GM23248 (cell line): ENCODE measurements at regions not wholly inside any gene's neighbourhood (a gene's known extent, or its start where the extent isn't known, plus 50 kb on each side); places are given as distances from the start of the nearest gene placed in this dataset.

Experiments used
- DNase-seq: peaks from one replicate; pipeline ENCODE4 v3.0.0-alpha.2; 2015
- H2AFZ ChIP-seq: fragments of 200-600 bp; sonication (generic); 2 replicates; pipeline ENCODE4 v1.6.1; 2016; ENCODE audit warnings: antibody characterized with exemption
- H3F3A ChIP-seq: fragments of 200-600 bp; sonication (generic); 2 replicates; pipeline ENCODE4 v1.6.1; 2016; ENCODE audit warnings: mild to moderate bottlenecking, antibody characterized with exemption, mixed run types; ENCODE audit not compliant: insufficient read depth
- H3K27ac ChIP-seq: fragments of 200-600 bp; sonication (generic); 2 replicates; pipeline ENCODE4 v1.5.1; 2016; ENCODE audit warnings: mild to moderate bottlenecking
- H3K27me3 ChIP-seq: fragments of 200-600 bp; sonication (generic); replicated peaks from 2 replicates; pipeline ENCODE4 v1.6.1; 2016; ENCODE audit warnings: mild to moderate bottlenecking; ENCODE audit not compliant: insufficient read depth
- H3K36me3 ChIP-seq: fragments of 200-600 bp; sonication (generic); 2 replicates; pipeline ENCODE4 v1.6.1; 2016; ENCODE audit warnings: low read depth, mild to moderate bottlenecking
- H3K4me1 ChIP-seq: fragments of 200-600 bp; sonication (generic); 2 replicates; pipeline ENCODE4 v1.6.1; 2016; ENCODE audit warnings: mild to moderate bottlenecking; ENCODE audit not compliant: insufficient read depth
- H3K4me2 ChIP-seq: fragments of 200-600 bp; sonication (generic); one replicate; pipeline ENCODE4 v1.6.1; 2016; ENCODE audit warnings: mild to moderate bottlenecking; ENCODE audit not compliant: unreplicated experiment
- H3K4me3 ChIP-seq: fragments of 200-600 bp; sonication (generic); 2 replicates; pipeline ENCODE4 v1.5.1; 2016; ENCODE audit warnings: mild to moderate bottlenecking
- H3K79me2 ChIP-seq: fragments of 200-600 bp; sonication (generic); 2 replicates; pipeline ENCODE4 v1.6.1; 2016; ENCODE audit warnings: mild to moderate bottlenecking; ENCODE audit not compliant: insufficient read depth
- H3K9ac ChIP-seq: fragments of 200-600 bp; sonication (generic); 2 replicates; pipeline ENCODE4 v1.6.1; 2016; ENCODE audit warnings: mild to moderate bottlenecking
- H3K9me2 ChIP-seq: fragments of 200-600 bp; sonication (generic); 2 replicates; pipeline ENCODE4 v1.6.1; 2016; ENCODE audit warnings: mixed run types, mild to moderate bottlenecking, moderate library complexity; ENCODE audit not compliant: insufficient read depth
- H3K9me3 ChIP-seq: fragments of 200-600 bp; sonication (generic); one replicate; pipeline ENCODE4 v1.6.1; 2017; ENCODE audit warnings: low read depth
- H4K20me1 ChIP-seq: fragments of 200-600 bp; sonication (generic); 2 replicates; pipeline ENCODE4 v1.6.0; 2016; ENCODE audit not compliant: insufficient read depth
- EZH2 ChIP-seq: fragments of 200-600 bp; sonication (generic); IDR thresholded peaks from 2 replicates; pipeline ENCODE4 v1.6.1; 2018; ENCODE audit warnings: antibody characterized with exemption, mild to moderate bottlenecking; ENCODE audit not compliant: insufficient read depth, poor library complexity, severe bottlenecking
- EZH2phosphoT487 ChIP-seq: fragments of 200-600 bp; sonication (generic); IDR thresholded peaks from 2 replicates; pipeline ENCODE4 v1.6.1; 2018; ENCODE audit warnings: antibody characterized with exemption, moderate library complexity, mild to moderate bottlenecking, low read depth; ENCODE audit not compliant: insufficient read depth
- WGBS, 2 experiments: methylation state at CpG; one replicate each; pipeline ENCODE4 v1.1.6; 2015 to 2017; ENCODE audit warnings: low lambda C conversion rate in 2 of 2, low coverage in 1 of 2; ENCODE audit errors: missing lambda C conversion rate in 2 of 2; 5-methylcytosine and 5-hydroxymethylcytosine counted together
- in situ Hi-C: fragments of 300-500 bp; cut with MboI; formaldehyde crosslinking; loops from 2 replicates; pipeline ENCODE4 v1.15.0; 2020

GRCh38 chr1:23639460-23640095 is 52.0 kb upstream of the RPL11 start:
- Histone ChIP-seq H3K9me3 (no peaks in the 10 kb centered on the region), H2AFZ (no peak overlapping the region), H3K27ac (no peak overlapping the region), H3K9ac (no peak overlapping the region), H3K4me3 (no peak overlapping the region), H3K36me3 (no peaks in the 10 kb centered on the region), H4K20me1 (no peaks in the 10 kb centered on the region), H3K4me2 (no peak overlapping the region), H3K4me1 (peaks cover 16% of the 10 kb centered on the region), H3K27me3 (no peaks in the 10 kb centered on the region), H3K79me2 (peaks cover 5% of the 10 kb centered on the region), H3K9me2 (no peaks in the 10 kb centered on the region), H3F3A (peaks cover 18% of the 10 kb centered on the region)
- DNase-seq, result peak; percentile 17
- no peak for TF ChIP-seq EZH2
- no peak for TF ChIP-seq EZH2phosphoT487
- in situ Hi-C loops, result loop anchor here (5.0 kb wide), 1 partner anchor 92 kb away; no protein-coding TSS in a partner anchor
- 45 to 50% methylated on average over 7 of the region's 7 CpGs for WGBS, 2 experiments

- no peaks in the 10 kb centered on the region for H3K27me3 ChIP-seq
- H3K4me3 ChIP-seq, result no peak overlapping the region
- peaks cover 24% of the 10 kb centered on the region for H3F3A ChIP-seq
- no peak for TF ChIP-seq EZH2phosphoT487
- TF ChIP-seq EZH2, result no peak
- peak; percentile 70 for DNase-seq
- no peaks in the 10 kb centered on the region for H3K9me3 ChIP-seq
- no peak overlapping the region for H2AFZ ChIP-seq
- H3K36me3 ChIP-seq, result no peaks in the 10 kb centered on the region
- WGBS, 2 experiments, result 33 to 36% methylated on average over 5 of the region's 5 CpGs
- H3K27ac ChIP-seq, result no peak overlapping the region
- H3K4me2 ChIP-seq, result no peak overlapping the region
- H4K20me1 ChIP-seq, result no peaks in the 10 kb centered on the region
- in situ Hi-C loops, result no loop called here
- H3K9ac ChIP-seq, result no peak overlapping the region
- H3K4me1 ChIP-seq, result peaks cover 22% of the 10 kb centered on the region
- H3K79me2 ChIP-seq, result peaks cover 9% of the 10 kb centered on the region
- no peaks in the 10 kb centered on the region for H3K9me2 ChIP-seq
Measured at GRCh38 chr1:23638786-23639241, 52.8 kb upstream of the RPL11 start.

GRCh38 chr1:23638188-23638619 is 53.4 kb upstream of the RPL11 start:
- 43 to 56% methylated on average over 3 to 4 of the region's 4 CpGs for WGBS, 2 experiments
- Histone ChIP-seq H4K20me1 (no peaks in the 10 kb centered on the region), H3K9me2 (no peaks in the 10 kb centered on the region), H3K4me3 (no peak overlapping the region), H2AFZ (0 out of 2 replicates have a peak overlapping the region, but pooled peaks have one; percentile 66), H3K27ac (peak overlapping the region; percentile 80; the same call in 1 of the 2 replicates), H3F3A (peaks cover 24% of the 10 kb centered on the region), H3K4me1 (peaks cover 22% of the 10 kb centered on the region), H3K4me2 (no peak overlapping the region), H3K9me3 (no peaks in the 10 kb centered on the region), H3K9ac (no peak overlapping the region), H3K27me3 (no peaks in the 10 kb centered on the region), H3K36me3 (no peaks in the 10 kb centered on the region), H3K79me2 (peaks cover 9% of the 10 kb centered on the region)
- TF ChIP-seq EZH2 (no peak), EZH2phosphoT487 (no peak)
- peak; percentile 47 for DNase-seq
- in situ Hi-C loops, result no loop called here

- Histone ChIP-seq H3K4me3 (no peak overlapping the region), H3K4me1 (peaks cover 22% of the 10 kb centered on the region), H2AFZ (no peak overlapping the region), H4K20me1 (no peaks in the 10 kb centered on the region), H3K9ac (peak overlapping the region; percentile 90), H3K9me2 (no peaks in the 10 kb centered on the region), H3K4me2 (no peak overlapping the region), H3K27me3 (no peaks in the 10 kb centered on the region), H3K27ac (peak overlapping the region; percentile 96), H3K9me3 (no peaks in the 10 kb centered on the region), H3K36me3 (no peaks in the 10 kb centered on the region), H3F3A (peaks cover 24% of the 10 kb centered on the region), H3K79me2 (peaks cover 9% of the 10 kb centered on the region)
- no peak for DNase-seq
- TF ChIP-seq EZH2phosphoT487 (no peak), EZH2 (no peak)
- 83 to 87% methylated on average over 7 of the region's 7 CpGs for WGBS, 2 experiments
- in situ Hi-C loops, result no loop called here
Measured at GRCh38 chr1:23636009-23636408, 55.6 kb upstream of the RPL11 start.
